ENCODE measurements at regions not wholly inside any gene's neighbourhood (a gene's known extent, or its start where the extent isn't known, plus 50 kb on each side); places are given as distances from the start of the nearest gene placed in this dataset.

DNA sequence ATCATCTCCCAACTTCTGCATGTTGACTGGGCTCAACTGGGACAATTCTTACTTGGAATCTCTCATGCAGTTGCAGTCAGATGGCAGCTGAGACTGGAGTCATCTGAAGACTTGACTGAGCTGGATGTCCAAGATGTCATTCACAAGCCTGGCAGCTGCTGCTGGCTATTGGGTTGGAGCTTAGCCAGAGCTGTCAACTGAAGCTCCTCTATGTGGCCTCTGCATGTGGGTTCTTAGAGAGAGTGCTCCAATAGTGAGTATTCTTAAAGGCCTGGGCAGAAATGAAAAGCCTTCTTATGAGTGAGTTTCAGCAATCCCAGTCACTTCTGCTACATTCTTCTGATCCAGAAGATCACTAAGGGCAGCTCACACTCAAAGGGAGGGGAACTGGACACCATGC is 440.9 kb downstream of the LRIG3 start:
- no peak for DNase-seq (ENCODE audit: low read depth, low spot score)

DNA sequence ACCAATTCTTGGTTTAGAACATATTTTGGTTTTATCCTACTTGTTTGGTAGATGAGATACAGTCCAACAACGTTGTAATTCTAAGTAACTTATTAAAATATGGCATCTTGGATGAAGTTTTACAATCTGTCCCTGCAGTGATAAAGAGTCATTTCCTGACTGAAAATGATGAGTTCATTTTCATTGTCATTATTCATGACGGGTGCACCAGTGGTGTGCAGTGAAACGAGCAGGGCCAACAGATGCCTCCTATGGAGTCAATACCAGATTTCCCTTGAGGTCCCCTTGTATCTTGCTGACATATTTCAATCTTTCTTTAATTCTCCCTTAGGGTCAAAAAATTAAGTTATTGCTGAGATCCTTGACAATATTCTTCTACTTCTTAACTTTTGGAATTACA is 438.5 kb downstream of the LRIG3 start:
- no peak for DNase-seq (ENCODE audit: low read depth, low spot score)

DNA sequence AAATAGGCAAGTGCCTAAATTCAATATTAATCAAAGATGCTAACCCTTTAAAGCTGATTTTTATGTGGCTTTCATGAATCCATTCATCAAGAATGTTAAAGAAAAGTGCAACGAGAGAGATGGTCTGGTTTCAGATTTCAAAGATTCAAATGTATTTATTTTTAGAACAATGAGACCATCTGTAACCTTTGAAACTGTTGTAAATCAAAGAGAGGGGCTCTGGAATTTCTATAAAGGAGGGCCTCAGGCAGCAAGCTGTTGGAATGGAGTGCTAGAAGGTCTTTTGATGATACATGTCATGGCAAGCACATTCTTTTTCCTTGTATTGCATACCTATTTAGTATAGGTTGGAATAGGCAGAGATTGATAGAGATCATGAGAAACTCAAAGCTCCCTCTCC is 433.0 kb downstream of the LRIG3 start:
- no peak for DNase-seq (ENCODE audit: low read depth, low spot score)

DNA sequence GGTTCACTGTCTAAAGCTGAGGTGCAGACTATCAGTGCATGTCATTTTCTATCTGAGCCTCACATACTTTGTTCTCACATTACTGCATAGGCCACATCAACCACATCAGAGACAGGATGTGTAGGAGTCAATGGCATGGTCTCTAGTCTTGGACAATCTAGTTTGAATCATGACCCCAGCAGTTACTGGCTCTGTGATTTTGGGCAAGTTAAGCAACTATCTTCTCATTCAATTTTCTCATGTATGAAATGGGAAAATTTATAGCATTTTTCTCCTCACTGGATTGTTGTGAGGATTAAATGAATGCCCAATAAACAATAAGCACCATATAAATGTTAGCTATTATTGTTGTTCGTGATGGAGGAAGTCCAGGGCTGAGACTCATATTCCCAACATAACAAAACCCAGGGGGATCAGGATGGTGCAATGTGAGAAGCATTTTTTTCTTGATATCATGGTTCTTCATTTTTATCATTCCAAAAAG is 432.6 kb downstream of the LRIG3 start:
- no peak for DNase-seq (ENCODE audit: low read depth, low spot score)

DNA sequence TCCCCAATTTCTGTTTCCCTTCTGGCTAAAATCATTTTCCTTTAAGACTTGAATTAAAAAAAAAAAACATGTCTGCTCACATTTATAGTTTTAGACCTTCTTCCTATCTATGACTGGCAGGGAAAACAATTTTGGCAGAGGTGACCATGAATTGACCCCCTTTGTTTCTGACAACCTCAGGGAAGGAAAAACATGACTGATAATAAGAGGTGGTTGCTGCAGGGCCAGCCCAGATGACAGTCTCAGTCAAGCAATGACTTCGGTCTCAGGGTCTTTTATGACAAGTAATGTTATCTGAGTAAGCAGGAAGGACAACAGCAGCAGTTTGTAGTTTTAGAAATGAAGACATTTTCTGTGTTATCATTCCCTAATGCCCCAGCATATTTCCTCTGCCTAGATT is 430.9 kb downstream of the LRIG3 start:
- DNase-seq (ENCODE audit: low read depth, low spot score) = no peak

DNA sequence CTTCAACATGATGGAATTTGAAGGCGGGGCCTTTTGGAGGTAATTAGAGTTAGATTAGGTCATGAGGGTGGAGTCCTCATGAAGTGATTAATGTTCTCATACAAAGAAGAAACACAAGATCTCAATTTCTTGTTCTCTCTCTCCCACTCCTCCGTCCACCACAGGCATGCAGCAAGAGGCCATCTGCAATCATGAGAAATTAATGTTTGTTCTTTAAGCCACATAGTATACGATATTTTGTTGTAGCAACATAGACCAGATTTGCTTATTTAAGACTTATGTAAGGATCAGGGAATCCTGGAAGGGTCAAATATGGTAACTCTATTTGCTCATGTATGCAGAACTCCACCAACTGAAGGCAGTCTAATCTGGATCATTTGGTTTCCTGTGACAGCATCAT is 429.0 kb downstream of the LRIG3 start:
- DNase-seq (ENCODE audit: low read depth, low spot score) = no peak

DNA sequence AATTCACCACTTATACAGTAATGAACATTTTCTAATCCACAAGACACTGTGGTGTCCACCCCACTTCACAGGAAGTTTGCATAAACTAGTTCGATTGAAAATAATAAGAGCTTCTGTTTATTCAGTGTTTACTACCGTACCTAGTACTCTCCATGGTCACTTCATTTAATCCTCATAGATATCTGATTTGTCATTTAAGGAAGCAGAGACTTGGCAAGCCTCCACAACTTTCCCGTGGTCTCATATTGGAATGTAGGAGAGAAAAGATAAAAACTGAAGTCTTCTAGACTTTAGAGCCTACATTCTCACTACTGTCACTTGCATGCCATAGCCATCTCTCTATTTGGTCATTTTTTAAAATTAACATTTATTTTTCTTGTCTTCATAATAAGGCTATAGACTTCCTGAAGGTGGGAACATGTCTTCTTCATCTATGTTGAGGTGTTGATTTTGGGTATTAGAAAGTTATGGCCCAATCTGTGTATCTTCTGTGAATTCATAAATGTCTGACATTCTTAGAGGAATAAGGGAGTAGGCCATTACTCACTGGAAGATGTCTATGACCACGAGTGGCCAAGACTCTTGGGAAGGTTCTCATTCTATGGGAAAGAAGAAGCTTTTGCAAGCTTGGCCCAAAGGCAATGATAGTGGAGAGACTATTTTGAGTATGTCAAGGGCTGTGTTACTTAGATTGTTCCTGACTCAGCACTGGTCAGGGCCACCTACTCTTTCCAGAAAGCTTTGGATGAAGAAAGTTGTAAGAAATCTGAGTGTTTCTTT is 423.7 kb downstream of the LRIG3 start:
- DNase-seq (ENCODE audit: low read depth, low spot score) = no peak

DNA sequence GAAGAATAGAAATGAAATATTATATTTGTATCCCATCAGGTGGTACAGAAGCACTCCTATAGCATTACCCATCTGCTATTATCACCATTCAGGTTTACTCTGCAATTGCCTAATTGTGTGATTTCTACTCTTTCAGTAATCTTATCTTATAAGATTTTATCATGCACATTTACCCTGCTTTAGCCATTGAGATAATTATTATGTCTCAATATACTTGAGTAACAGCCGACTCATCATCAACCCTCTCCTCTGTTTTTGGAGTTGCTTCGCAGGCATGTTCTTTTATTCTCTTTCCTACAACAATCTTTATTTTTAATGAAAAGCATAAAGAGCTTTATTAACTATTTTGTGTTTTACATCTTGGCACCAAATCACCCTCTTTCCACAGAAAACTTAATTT is 419.9 kb downstream of the LRIG3 start:
- DNase-seq (ENCODE audit: low read depth, low spot score) = no peak

DNA sequence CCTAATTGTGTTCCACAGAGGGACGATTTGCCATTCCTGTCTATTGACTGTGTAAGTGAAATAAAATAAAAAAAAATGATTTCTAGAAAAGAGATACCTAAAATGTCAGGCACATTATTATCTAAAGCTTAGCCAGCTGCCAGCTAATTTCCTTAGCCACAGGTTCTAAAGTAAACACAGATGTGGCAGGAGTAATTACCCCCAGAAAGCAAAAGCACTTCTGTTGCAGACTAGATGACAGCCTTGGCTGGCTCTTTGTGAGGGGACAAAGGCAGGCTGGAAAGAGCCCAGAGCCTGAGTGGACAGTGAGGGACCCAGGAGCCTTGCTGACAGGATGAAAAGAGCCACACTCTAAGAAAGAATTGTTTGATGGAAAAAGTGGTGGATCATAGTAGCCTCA is 418.1 kb downstream of the LRIG3 start:
- no peak for DNase-seq (ENCODE audit: low read depth, low spot score)

DNA sequence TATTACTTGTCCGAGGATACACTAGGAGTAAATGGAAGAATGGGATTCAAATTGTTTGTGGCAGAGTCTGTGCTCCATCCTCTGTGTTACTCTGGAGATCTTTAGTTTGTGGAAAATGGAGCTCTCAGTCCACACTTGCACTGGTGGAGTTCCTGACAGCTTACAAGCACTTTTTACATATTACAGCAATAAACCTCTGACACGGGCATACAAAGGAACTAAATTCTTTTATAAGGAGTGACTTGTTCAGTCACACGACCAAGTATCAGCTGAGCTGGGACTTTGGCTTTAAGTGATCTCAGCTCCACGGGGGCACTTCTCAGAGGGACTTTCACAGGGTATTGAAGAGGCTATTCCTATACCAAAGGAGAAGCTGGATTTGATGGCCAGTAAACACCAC is 417.5 kb downstream of the LRIG3 start:
- no peak for DNase-seq (ENCODE audit: low read depth, low spot score)

DNA sequence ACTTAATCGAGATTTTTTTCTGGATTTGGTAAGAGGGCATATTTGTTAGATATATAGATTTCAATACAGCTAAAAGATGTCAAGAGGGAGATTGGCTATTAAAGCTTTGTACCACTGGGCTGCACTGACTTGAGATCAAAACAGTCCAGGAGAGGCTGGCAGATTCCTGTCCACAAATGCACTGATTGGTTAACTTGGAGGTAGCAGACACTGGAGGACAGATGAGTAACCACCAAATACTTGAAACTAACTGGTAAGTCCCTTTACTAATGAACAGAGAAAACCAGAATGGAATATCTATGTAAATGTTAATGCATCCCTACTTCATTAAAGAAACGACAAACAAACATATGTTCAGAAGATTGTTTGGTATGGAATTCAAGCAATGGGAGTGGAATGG is 416.6 kb downstream of the LRIG3 start:
- no peak for DNase-seq (ENCODE audit: low read depth, low spot score)

DNA sequence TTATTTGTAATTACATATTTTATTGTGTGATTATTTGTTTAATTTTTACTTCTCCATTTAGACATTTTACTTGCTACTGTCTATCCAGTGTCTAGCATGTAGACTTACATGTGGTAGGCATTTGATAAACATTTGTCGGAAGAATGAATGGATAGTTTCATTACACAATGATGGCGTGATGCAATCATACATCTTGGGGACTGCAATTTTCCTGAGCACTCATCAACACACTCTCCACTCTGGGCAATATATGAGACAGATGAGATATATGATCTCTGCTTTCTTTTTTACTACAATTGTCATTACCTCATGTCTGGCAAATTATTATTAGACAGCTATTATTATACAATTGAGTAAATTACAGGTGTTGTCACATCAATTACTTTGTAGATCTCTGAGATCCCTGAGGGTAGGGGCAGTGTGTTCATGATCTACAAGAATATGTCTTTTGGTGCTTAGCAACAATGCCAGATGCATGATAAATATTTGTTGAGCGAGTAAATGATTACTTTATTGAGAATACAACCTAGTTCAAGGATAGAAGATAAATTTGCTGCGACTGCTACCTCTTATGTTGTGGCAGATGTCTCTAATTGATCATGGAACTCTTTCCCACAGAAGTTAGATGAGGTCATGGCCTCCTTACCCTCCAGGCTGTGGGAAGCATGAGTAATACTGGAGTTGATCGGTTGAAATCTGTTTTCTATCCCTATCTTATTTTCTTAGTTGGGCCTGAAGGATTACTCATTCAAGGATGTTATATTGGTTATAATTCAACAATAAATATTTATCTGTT is 416.0 kb downstream of the LRIG3 start:
- no peak for DNase-seq (ENCODE audit: low read depth, low spot score)

DNA sequence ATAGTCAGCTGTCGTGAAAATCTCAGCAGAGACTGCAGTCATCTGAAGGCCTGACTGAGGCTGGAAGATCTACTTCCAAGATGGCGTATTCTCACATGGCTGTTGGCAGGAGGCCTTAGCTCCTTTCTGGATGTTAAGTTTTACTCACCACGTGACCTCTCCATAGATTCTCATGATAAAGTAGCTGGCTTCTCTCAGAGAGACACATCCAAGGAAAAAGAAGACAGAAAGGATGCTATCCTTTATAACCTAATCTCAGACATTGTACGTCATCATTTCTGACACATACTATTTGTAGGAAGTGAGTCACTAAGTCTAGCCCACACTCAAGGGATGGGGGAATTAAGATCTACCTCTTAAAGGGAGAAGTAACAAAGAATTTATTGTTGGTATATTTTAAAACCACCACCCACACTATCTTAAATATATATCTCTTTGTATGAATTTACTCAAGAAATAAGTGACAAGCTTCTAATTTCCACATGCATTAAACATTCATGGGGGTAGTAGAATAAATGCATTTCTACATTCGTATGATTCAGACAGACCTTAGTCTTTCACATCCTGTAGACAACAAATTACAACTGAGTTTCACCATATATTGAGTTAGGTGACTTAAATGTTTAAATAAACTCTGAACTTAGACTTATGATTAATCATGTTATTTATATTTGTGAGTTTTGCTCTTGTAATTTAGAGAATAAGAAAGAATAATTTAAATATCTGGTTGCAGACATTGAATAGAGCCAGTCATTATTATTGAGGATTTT is 411.0 kb downstream of the LRIG3 start:
- no peak for DNase-seq (ENCODE audit: low read depth, low spot score)

DNA sequence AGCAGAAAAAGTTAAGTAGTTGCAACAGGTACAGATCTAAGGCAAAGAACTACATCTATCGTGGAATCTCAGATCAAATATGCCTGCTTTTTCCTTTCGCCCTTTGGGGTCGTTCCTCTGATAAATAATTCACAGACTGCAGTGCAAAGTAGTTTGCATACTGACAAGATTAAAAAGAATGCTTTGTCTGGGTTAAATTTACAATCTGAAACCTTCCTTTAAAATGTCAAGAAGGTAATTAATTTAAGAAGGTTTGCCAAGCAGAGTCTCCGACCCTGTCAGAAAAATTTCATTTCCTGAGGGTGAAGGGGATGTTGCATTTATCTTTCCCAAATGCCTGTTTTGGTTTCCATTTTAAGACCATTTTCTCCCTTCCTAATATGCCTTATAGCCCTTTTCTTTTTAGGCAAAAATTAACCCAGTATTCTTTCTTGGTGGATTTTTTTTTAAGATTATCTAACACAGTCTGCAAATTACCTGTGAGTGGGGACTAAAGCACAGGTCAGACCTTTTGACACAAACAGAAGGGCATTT is 406.9 kb downstream of the LRIG3 start:
- no peak for DNase-seq (ENCODE audit: low read depth, low spot score)

DNA sequence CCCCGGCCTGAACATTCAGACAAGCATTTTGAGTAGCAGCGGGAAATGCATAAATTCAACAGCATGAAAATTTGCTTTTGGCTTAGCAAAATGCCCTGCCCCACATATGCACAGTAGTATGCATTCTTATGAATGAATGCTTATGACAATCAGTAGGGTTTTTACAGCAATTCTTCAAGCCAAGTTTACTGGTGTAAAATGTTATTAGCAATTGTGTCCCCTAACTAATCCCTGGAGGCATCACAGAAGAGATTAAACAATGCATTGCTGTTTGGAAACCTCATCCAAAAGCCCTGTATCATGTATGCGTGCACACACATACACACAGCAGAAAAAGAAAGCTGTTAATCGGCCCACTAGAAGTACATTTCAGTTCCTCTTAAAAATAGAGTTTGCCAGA is 406.5 kb downstream of the LRIG3 start:
- DNase-seq (ENCODE audit: low read depth, low spot score) = no peak

DNA sequence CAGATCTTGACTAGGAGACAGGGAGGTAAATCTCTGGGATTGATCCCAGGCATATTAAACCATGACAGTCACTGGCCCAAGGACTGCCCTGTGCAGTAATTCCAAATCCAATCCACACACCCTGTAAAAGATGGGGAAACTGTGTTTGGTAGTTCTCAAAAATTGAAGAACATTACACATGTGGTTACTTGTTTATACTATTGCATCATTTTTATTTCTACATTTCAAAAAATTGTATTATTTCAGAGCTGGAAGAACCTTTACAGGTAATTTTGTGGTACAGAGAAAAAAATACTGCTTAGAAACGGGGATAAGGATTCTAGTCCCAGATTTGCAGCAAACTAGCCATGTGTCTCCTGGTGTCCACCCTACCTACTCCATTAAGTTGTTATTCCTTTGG is 400.5 kb downstream of the LRIG3 start:
- no peak for DNase-seq (ENCODE audit: low read depth, low spot score)

DNA sequence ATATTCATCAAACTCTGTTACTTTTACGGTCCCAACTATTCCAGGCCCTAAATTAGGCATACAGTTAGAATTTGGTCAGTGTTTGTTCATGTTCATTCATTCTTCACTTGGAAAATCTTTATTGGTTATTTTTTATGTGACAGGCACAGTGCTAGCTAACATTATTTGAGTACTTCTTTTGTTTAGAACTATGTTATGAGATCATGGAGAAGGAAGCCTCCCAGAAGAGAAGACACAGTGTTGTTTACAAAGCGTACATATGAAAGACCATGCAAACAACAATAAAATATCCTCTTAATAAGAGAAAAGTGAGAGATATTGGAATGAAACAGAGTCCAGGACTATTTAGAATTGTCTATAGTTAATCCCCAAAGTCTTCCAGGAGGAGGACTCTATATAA is 399.2 kb downstream of the LRIG3 start:
- DNase-seq (ENCODE audit: low read depth, low spot score) = no peak

DNA sequence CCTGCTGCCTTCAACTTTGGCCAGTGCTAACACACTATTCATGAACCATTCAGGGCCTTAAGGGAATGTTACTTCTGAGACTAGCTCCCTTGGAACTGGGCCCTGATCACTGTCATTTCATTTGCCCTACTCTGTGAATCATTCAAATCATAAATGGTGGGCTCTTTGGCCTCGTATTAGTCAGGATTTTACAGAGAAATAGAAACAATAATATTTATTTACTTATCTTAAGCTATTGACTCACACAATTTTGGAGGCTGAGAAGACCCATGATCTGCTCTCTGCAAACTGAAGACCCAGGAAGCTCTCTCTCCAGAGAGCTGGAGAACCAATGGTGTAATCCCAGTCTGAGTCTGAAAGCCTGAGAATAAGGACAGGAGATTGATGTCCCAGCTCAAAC is 398.5 kb downstream of the LRIG3 start:
- no peak for DNase-seq (ENCODE audit: low read depth, low spot score)

DNA sequence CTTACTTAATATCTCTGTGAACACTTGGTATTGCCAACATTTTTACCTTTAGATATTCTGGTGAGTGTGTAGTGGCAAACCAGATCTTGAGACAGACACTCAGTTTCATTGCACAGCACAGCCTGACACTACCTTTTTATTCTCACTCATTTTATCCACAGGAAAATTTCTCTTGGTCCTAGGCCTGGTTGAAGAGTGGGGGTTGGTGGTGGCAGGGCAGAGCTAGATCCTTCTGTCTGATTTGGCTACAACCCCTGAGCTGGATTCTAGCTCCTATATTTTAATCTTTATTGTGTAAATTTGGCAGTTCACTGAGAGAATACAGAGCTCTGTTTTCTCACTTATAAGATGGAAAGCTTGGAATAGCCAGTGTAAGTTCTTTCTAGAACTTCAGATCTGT is 396.9 kb downstream of the LRIG3 start:
- DNase-seq (ENCODE audit: low read depth, low spot score) = no peak

DNA sequence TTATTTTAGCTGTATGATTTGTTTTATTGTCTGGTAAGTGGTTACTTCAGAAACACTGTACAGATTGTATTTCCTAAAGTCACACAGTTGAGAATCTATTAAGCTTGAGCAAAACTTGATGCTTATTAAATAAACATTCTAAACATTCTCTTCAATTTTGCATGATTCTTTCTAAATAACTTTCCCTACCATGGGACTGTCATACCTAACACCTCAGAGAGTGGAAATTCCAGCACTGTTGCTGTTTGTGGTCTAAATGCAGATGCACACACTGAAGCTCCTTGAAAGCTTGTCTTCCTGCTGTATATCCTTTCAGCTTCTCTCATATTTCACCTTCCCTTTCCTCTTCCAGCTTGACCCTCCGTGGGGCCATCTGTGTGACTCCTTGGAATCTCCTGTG is 392.0 kb downstream of the LRIG3 start:
- no peak for DNase-seq (ENCODE audit: low read depth, low spot score)

DNA sequence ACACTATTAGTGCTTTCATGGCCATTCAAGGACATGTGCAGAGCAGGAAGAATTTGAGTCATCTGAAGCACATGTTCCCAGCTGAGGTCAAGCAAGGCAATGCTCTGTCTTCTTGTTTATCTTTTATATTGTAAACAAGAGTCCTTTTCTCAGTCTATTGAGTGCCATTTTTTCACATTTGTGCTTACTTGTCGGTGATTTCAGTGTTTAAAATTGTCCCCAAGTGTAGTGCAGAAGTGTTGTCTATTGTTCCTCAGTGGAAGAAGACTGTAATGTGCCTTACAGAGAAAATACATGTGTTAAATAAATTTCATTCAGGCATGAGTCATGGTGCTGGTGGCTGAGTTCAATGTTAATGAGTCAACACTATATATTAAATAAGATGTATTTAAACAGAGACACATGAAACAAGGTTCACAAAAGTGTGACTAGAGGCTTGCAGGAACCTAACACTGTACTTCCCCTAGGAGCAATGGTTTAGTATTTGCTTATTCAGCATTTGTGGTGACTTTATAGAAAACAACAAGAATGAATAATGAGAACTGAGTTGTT is 391.1 kb downstream of the LRIG3 start:
- no peak for DNase-seq (ENCODE audit: low read depth, low spot score)
